Keratinocyte (primary cell): ENCODE measurements at regions not wholly inside any gene's neighbourhood (a gene's known extent, or its start where the extent isn't known, plus 50 kb on each side); places are given as distances from the start of the nearest gene placed in this dataset.

Source experiments
- DNase-seq: peaks from one replicate; pipeline ENCODE4 v3.0.0-alpha.2; 2011; ENCODE audit warnings: low read depth, missing footprints, low spot score
- FAIRE-seq: peaks from 2 replicates; lab custom pipeline; 2011; peaks lifted over from hg19 to GRCh38; lab: Jason Lieb, UNC
- H2AFZ ChIP-seq: 2 replicates; pipeline ENCODE4 v1.6.0; 2012; ENCODE audit warnings: low read length, control low read depth, inconsistent platforms; ENCODE audit not compliant: control insufficient read depth
- H3K27ac ChIP-seq: 2 replicates; pipeline ENCODE4 v1.5.1; 2011; ENCODE audit warnings: low read length; ENCODE audit not compliant: control insufficient read depth, insufficient read depth
- H3K27me3 ChIP-seq: 3 replicates; pipeline ENCODE4 v1.6.0; 2011; ENCODE audit warnings: low read length; ENCODE audit not compliant: control insufficient read depth, insufficient read depth; ENCODE audit errors: extremely low read depth
- H3K36me3 ChIP-seq, 2 experiments: 2 replicates in 1 of 2; 3 replicates in 1 of 2; pipeline ENCODE4 v1.5.1; 2011; ENCODE audit warnings: low read length in 2 of 2, mild to moderate bottlenecking in 1 of 2; ENCODE audit not compliant: control insufficient read depth in 2 of 2, insufficient read depth in 2 of 2; ENCODE audit errors: extremely low read depth in 1 of 2
- H3K4me1 ChIP-seq: 3 replicates; pipeline ENCODE4 v1.5.1; 2011; ENCODE audit warnings: low read length; ENCODE audit not compliant: control insufficient read depth, insufficient read depth; ENCODE audit errors: extremely low read depth
- H3K4me2 ChIP-seq: 3 replicates; pipeline ENCODE4 v1.6.0; 2011; ENCODE audit warnings: low read depth, low read length; ENCODE audit not compliant: control insufficient read depth, insufficient read depth; ENCODE audit errors: extremely low read depth
- H3K4me3 ChIP-seq, 3 experiments: fragments of 200-600 bp in 1 of 3; sonication (generic) in 1 of 3; 2 replicates in 2 of 3; 3 replicates in 1 of 3; pipeline ENCODE4 v1.5.1; 2011 to 2016; ENCODE audit warnings: low read length in 3 of 3, mild to moderate bottlenecking in 3 of 3, control low read depth in 2 of 3, inconsistent platforms in 1 of 3, low read depth in 1 of 3, mixed read lengths in 1 of 3, mixed run types in 1 of 3, moderate library complexity in 1 of 3; ENCODE audit not compliant: control insufficient read depth in 2 of 3, insufficient read depth in 2 of 3; ENCODE audit errors: extremely low read depth in 1 of 3
- H3K79me2 ChIP-seq: 2 replicates; pipeline ENCODE4 v1.6.0; 2012; ENCODE audit warnings: low read length; ENCODE audit not compliant: control insufficient read depth, insufficient read depth
- H3K9ac ChIP-seq: 3 replicates; pipeline ENCODE4 v1.6.0; 2011; ENCODE audit warnings: low read length; ENCODE audit not compliant: control insufficient read depth, insufficient read depth; ENCODE audit errors: extremely low read depth
- H3K9me1 ChIP-seq: 3 replicates; pipeline ENCODE4 v1.6.0; 2011; ENCODE audit warnings: low read length; ENCODE audit not compliant: control insufficient read depth, insufficient read depth; ENCODE audit errors: extremely low read depth
- H3K9me3 ChIP-seq: 2 replicates; pipeline ENCODE4 v1.5.1; 2012; ENCODE audit warnings: low read depth, low read length; ENCODE audit not compliant: control insufficient read depth
- H4K20me1 ChIP-seq: 3 replicates; pipeline ENCODE4 v1.6.0; 2011; ENCODE audit warnings: low read length; ENCODE audit not compliant: control insufficient read depth, insufficient read depth; ENCODE audit errors: extremely low read depth
- EZH2 ChIP-seq: IDR thresholded peaks from one replicate; pipeline ENCODE4 v1.6.1; 2012; ENCODE audit warnings: inconsistent platforms, mild to moderate bottlenecking, low read length, moderate library complexity
- dilution Hi-C: fragments of 300-500 bp; cut with MboI; formaldehyde crosslinking; loops from one replicate; pipeline ENCODE4 v1.7.0; 2020; ENCODE audit warnings: low sequenced_read_pairs; ENCODE audit not compliant: extremely low pct_ligation_motif_present
- TF ChIP-seq, protein P1 (sequence below), 3 experiments: IDR thresholded peaks in 1 of 3; conservative IDR thresholded peaks in 1 of 3; optimal IDR thresholded peaks in 1 of 3; 2 replicates in 2 of 3; 3 replicates in 1 of 3; pipeline versions ENCODE3 to v1.5.1; 2011; ENCODE audit warnings: low read length in 3 of 3, mild to moderate bottlenecking in 3 of 3, moderate library complexity in 2 of 3, control low read depth in 1 of 3, inconsistent platforms in 1 of 3; ENCODE audit not compliant: insufficient read depth in 2 of 3; ENCODE audit errors: extremely low read depth in 1 of 3

DNA sequence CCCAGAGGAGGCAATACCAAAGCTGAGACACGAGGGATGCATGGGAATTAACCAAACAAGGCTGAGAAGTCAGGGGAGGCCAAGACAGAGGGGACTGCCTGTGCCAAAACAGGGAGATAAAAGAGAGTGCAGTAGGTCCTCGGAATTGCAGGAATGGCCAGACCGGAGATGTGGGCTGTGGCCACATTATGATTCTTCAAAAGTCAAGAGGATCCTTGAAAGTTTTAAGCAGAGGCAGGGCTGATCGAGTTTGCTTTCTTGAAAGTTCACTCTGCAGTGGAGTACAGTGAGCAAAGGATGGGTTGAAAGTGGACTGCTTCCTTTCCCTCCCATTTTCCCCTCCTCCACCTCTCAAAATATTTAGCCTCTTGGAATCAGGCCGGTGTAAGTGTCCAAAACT lies 73.9 kb upstream of the ADAMTS9 start:
- H3K9me1 ChIP-seq, result no peaks in the 10 kb centered on the region
- no peak overlapping the region for H3K4me3 ChIP-seq
- H3K79me2 ChIP-seq, result no peaks in the 10 kb centered on the region
- TF ChIP-seq EZH2, result no peak
- TF ChIP-seq, protein P1, sequence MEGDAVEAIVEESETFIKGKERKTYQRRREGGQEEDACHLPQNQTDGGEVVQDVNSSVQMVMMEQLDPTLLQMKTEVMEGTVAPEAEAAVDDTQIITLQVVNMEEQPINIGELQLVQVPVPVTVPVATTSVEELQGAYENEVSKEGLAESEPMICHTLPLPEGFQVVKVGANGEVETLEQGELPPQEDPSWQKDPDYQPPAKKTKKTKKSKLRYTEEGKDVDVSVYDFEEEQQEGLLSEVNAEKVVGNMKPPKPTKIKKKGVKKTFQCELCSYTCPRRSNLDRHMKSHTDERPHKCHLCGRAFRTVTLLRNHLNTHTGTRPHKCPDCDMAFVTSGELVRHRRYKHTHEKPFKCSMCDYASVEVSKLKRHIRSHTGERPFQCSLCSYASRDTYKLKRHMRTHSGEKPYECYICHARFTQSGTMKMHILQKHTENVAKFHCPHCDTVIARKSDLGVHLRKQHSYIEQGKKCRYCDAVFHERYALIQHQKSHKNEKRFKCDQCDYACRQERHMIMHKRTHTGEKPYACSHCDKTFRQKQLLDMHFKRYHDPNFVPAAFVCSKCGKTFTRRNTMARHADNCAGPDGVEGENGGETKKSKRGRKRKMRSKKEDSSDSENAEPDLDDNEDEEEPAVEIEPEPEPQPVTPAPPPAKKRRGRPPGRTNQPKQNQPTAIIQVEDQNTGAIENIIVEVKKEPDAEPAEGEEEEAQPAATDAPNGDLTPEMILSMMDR (optimal IDR thresholded peaks at IDR 0.05 in 1 of 3, IDR thresholded peaks at IDR 0.05 in 1 of 3, conservative IDR thresholded peaks at IDR 0.05 in 1 of 3; ENCODE audit: extremely low read depth in 1 of 3, insufficient read depth in 2 of 3, low read length in 3 of 3), result no peak
- H3K27me3 ChIP-seq, result no peaks in the 10 kb centered on the region
- no peaks in the 10 kb centered on the region for H3K9me3 ChIP-seq
- dilution Hi-C loops, result no loop called here
- no peak overlapping the region for H3K9ac ChIP-seq
- no peaks in the 10 kb centered on the region for H3K36me3 ChIP-seq
- H3K27ac ChIP-seq, result no peak overlapping the region
- DNase-seq (no peak), FAIRE-seq (no peak)
- no peaks in the 10 kb centered on the region for H3K4me1 ChIP-seq
- H4K20me1 ChIP-seq, result no peaks in the 10 kb centered on the region
- no peak overlapping the region for H2AFZ ChIP-seq
- no peak overlapping the region for H3K4me2 ChIP-seq

DNA sequence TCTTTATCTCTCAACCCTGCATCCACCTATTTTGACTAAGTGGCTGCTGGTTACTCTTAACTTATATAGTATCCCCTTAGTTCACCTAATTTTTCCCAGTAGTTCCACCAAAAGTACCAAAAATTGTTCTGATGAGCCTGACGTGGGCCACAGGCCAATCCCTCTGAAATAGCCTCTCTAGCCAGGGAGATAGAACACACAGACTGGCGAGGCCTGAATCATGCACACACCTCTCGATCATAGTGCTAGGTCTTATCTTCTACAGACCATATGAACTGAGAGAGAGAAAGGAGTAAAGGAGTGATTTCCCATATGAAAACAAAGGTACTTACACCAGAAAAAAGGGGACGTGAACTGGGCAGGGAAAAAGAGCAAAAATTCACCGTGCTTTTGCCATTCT lies 72.5 kb upstream of the ADAMTS9 start:
- Histone ChIP-seq H3K9me3 (no peaks in the 10 kb centered on the region), H3K27me3 (no peaks in the 10 kb centered on the region), H3K9ac (no peak overlapping the region), H3K36me3 (no peaks in the 10 kb centered on the region), H3K4me1 (no peaks in the 10 kb centered on the region), H3K4me3 (no peak overlapping the region), H2AFZ (no peak overlapping the region), H4K20me1 (no peaks in the 10 kb centered on the region), H3K9me1 (no peaks in the 10 kb centered on the region), H3K27ac (no peak overlapping the region), H3K79me2 (no peaks in the 10 kb centered on the region), H3K4me2 (no peak overlapping the region)
- FAIRE-seq (no peak), DNase-seq (no peak)
- TF ChIP-seq, protein P1 (optimal IDR thresholded peaks at IDR 0.05 in 1 of 3, IDR thresholded peaks at IDR 0.05 in 1 of 3, conservative IDR thresholded peaks at IDR 0.05 in 1 of 3; ENCODE audit: extremely low read depth in 1 of 3, insufficient read depth in 2 of 3, low read length in 3 of 3), result no peak
- TF ChIP-seq EZH2, result no peak
- dilution Hi-C loops, result no loop called here
